SK-N-SH treated with all-trans-retinoic acid at 6 μM for 48 hours (cell line): ENCODE measurements at regions not wholly inside any gene's neighbourhood (a gene's known extent, or its start where the extent isn't known, plus 50 kb on each side); places are given as distances from the start of the nearest gene placed in this dataset.

Experiments used
- CSDC2 ChIP-seq: fragments of 250-450 bp; sonication (Bioruptor Pico); IDR thresholded peaks from 2 replicates; pipeline ENCODE4 v1.5.0; 2020; ENCODE audit warnings: mild to moderate bottlenecking, moderate library complexity
- TOX ChIP-seq: fragments of 250-450 bp; sonication (Bioruptor Pico); IDR thresholded peaks from 2 replicates; pipeline ENCODE4 v1.8.0; 2021; ENCODE audit warnings: mild to moderate bottlenecking, moderate library complexity, borderline replicate concordance
- TSHZ2 ChIP-seq: fragments of 250-450 bp; sonication (Bioruptor Pico); IDR thresholded peaks from 2 replicates; pipeline ENCODE4 v1.5.0; 2020; ENCODE audit warnings: mild to moderate bottlenecking, moderate library complexity
- ZFP3 ChIP-seq: fragments of 250-450 bp; sonication (Bioruptor Pico); IDR thresholded peaks from 2 replicates; pipeline ENCODE4 v1.5.0; 2020; ENCODE audit warnings: mild to moderate bottlenecking, moderate library complexity
- ZNF565 ChIP-seq: fragments of 450-650 bp; formaldehyde crosslinking; conservative IDR thresholded peaks from 2 replicates; pipeline ENCODE4 v1.5.0; 2020; ENCODE audit warnings: low read depth, mild to moderate bottlenecking, moderate library complexity

- TF ChIP-seq CSDC2 (CRISPR knock-in tag) (no peak), ZNF565 (CRISPR knock-in tag) (no peak), TSHZ2 (CRISPR knock-in tag) (no peak), TOX (CRISPR knock-in tag) (no peak), ZFP3 (CRISPR knock-in tag) (no peak)
These were observed 93.1 kb upstream of the KBTBD8 start for GRCh38 chr3:66904831-66905493.
